Ureter (tissue), 1 donor: ENCODE measurements at regions not wholly inside any gene's neighbourhood (a gene's known extent, or its start where the extent isn't known, plus 50 kb on each side); places are given as distances from the start of the nearest gene placed in this dataset.

ENCODE experiments used
- DNase-seq: peaks from one replicate; pipeline ENCODE4 v3.0.0-alpha.2; 2020; ENCODE audit warnings: low spot score
- donor health status: DM: yes; HTN: yes; CAD: no.

- DNase-seq: no peak
Measured at GRCh38 chr9:126017758-126018157, 270.6 kb downstream of the PBX3 start.

DNA sequence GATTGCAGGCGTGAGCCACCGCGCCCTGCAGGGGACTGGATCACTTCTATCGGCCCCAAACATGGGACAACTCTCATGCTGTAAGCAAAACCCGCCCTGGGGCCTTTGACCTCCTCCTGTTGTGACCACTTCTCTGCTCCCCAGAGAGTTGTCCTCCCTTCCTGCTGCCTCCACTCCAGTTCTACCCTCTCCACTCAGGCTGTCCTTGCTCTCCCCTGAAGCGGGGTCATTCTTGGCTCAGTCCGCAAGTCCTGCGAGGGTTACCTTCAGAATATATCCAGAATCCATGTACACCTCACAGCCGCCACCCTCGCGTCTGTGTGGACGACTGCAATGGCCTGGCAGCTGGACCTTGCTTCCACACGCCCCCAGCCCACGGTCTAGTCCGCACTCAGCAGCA lies 273.7 kb downstream of the PBX3 start:
- no peak for DNase-seq

DNA sequence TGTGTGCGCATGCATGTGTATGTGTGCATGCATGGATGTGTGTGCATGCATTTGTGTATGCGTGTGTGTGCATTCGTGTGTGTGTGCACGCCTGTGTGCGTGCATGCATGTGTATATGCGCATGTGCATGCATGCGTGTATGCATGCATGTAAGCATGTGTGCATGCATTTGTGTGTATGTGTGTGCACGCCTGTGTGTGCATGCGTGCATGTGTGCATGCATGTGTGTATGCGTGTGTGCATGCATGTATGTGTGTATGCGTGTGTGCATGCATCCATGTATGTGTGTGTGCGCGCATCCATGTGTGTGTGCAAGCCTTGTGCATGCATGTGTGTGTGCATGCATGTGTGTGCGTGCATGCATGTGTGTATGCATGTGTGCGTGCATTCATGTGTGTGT lies 276.8 kb downstream of the PBX3 start:
- no peak for DNase-seq

DNA sequence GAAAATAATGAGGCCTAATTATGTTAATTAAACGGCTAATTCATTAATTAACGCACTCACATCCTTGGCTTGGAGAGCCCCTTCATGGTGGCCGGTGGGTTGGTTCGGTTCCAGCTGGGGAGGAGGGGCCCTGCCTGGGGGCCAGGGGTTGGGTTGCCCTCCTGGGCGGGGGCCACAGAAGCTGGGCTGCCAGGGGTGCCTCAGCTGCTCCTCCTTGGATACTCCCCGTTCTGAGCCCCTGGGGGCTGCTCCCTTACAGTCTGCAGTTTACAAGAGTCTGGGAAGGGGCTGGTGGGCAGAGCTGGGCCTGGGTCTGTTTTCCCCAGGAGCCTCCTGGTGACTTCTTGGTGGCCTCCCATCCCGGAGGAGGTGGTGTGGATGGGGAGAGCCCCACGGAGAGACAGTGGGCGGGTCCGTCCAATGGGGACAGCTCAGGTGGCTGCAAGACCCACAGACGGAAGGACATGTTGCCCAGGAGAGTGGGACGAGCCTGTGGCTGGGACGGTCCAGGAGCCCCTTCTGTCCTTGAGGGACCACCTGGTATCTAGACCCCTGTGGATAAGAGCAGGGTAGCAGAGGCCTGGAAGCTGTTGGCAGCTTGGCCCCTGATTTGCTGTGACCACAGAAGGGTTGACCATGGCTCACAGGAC lies 277.5 kb downstream of the PBX3 start:
- DNase-seq: no peak

DNA sequence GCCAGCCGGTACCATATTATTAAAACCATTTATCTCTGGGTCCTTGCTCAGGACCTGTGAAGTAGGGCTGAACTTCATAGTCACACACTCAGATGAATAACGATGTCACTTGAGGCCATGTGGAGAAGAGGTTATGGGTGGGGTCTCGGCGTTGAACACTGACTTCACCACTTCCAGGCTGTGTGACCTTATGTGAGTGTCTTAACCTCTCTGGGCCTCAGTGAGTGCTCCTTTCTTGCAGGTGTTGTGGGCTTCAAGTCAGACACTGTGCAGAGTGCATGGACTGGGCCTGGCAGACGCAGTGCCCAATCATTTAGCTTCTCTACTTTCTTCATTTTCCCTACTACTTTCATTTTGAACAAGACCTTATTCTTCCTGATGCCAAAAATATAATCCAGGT lies 278.8 kb downstream of the PBX3 start:
- no peak for DNase-seq

DNA sequence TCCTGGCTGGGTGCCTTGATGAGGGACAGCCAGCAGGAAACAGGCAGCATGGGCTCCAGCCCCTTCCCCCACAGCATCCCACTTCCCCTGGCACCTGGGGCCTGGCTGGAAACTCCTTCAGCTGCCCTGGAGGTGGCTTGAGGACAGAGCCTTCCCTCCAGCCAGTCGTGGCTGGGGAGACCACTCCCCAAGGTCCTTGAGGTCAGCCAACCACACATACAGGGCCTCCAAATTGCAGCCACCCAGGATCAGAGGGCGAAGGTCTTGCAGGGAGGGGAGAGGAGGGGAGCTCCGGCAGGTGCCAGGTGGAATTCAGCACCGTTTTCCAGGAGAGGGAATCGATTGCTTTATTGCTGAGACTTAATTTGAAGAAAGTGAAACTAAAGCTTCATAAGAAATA lies 280.4 kb downstream of the PBX3 start:
- no peak for DNase-seq

DNA sequence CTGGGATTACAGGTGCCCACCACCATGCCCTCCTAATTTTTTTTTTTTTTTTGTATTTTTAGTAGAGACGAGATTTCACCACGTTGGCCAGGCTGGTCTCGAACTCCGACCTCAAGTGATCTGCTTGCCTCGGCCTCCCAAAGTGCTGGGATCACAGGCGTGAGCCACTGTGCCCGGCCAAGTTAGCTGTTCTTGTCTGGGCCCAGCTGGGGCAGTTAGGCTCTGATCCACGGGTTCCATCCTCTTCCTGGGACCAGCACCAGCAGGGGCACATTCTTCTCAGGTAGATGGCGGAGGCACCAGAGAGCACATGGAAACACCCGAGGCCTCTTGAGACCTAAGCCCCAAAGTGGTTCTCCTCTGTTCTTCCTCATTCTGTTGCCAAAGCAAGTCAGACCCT lies 281.6 kb downstream of the PBX3 start:
- no peak for DNase-seq

- no peak for DNase-seq
Measured at GRCh38 chr9:126030716-126031115, 283.5 kb downstream of the PBX3 start.

DNA sequence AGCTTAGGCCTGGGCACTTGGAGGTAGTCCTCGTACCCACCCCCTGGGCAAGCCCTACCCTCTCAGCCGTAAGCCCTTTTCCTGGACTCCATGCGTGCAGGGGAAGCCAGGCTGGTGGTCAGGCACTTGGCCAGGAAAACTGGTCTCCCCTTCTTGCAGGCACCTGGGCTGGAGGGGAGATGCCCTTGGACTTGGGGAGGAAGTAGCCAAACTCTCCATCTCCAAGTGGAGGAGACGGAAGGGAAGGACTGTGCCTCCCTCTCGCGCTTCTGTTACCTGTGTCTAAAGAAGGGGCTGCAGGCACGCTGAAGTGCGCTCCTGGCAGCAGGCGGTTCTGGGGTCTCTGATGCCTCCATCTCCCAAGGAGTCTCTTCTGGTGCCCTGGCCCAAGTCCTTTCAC lies 283.9 kb downstream of the PBX3 start:
- no peak for DNase-seq

GRCh38 chr9:126032135-126032534 lies 285.0 kb downstream of the PBX3 start:
- DNase-seq: no peak

GRCh38 chr9:126033318-126033717 lies 286.1 kb downstream of the PBX3 start:
- DNase-seq: no peak

- no peak for DNase-seq
Measured at GRCh38 chr9:126033956-126034355, 286.8 kb downstream of the PBX3 start.

DNA sequence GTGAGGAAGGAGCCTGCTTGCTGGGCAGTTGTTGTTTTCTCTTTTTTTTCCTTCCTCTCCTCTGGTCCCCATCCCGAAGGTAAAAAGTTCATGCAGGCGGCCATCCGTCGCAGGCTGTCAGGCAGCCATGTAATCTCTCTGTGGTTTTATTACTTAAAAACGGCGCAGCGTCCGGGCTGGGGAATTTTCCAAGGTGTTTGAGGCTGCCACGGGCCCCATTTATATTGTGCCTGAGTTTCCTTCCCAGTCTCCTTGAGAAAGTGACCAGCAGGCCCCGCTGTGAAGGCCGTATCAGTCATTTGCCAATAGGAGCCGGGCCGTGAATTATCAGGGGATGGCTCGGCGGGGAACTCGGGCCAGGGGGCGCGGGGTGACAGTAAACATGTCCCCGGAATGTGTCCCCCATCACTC lies 289.7 kb downstream of the PBX3 start:
- DNase-seq: no peak

- no peak for DNase-seq
Measured at GRCh38 chr9:126038790-126039189, 287.8 kb upstream of the MVB12B start.

GRCh38 chr9:126043681-126044080 lies 282.9 kb upstream of the MVB12B start:
- DNase-seq: no peak

- DNase-seq: no peak
Measured at GRCh38 chr9:126049088-126049487, 277.5 kb upstream of the MVB12B start.

DNA sequence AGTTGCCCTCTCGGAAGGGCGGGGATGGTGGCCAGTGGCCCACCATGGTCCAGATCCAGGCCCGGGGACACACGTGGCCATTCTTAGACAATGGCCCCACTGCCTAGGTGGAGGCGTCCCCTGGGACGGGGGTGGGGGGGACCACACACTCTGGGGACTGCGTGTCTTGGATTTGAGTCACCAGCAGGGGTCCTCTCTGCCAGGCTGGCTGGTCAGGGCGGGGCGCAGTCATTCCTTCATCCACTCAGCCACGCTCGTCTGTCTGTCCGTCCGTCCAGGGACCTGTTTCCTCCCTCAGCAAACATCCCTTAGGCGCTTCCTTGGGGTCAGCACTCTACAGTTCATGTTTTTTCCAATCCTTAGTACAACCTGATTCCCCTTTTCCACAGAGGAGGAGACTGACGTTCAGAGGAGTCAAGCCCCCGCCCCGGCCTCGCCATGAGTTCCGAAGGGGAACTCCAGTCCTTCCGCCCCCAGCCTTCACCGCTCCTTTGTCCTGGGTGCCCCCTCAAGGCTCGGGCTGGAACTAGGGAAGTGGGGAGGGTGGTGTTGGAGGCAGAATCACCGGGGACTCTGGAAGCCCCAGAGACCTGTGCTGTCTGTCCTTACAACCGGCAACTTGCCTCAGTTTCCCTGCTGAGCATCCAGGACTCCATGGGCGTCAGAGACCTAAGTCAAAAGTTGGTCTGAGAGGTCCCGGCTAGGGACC lies 276.6 kb upstream of the MVB12B start:
- no peak for DNase-seq

- DNase-seq: no peak
Measured at GRCh38 chr9:126050605-126050990, 276.0 kb upstream of the MVB12B start.

- DNase-seq: no peak
Measured at GRCh38 chr9:126051446-126052130, 275.0 kb upstream of the MVB12B start.

DNA sequence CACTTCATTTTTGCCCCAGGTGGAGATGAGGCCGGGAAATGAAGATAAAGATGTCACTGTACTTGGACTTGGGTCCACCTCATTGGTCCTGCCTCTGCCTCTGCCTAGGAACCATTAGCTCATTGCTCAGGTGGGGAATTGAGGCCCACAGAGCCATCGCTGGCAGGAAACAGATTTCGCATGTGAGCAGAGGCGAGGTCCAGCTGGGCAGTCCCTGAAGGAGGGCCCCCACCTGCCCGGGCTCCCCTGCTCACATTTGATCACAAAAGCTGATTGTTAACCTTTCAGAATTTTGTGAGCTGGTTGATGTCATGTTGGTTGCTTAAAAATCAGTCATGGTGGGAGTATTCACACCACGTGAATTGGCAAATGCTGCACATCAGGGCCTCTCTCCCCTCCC lies 273.8 kb upstream of the MVB12B start:
- no peak for DNase-seq

DNA sequence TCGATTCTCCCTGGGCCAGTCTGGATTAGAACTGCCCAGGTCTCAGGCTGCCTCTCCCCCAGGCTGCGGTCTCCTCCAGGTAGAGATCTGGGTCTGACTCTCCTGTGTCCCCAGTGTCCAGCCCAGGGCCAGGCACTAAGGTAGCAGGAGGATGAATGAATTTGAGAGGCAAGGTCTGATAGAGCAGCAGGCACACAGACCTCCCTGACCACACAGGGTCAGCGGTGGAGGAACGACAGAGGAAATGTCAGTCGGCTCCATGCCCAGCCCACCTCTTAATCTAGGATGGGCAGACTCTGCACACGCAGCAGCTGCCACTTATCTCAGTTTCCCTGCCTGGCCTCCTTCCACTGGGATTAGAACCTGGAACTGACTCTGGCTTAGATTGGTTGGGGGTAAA lies 272.7 kb upstream of the MVB12B start:
- no peak for DNase-seq

DNA sequence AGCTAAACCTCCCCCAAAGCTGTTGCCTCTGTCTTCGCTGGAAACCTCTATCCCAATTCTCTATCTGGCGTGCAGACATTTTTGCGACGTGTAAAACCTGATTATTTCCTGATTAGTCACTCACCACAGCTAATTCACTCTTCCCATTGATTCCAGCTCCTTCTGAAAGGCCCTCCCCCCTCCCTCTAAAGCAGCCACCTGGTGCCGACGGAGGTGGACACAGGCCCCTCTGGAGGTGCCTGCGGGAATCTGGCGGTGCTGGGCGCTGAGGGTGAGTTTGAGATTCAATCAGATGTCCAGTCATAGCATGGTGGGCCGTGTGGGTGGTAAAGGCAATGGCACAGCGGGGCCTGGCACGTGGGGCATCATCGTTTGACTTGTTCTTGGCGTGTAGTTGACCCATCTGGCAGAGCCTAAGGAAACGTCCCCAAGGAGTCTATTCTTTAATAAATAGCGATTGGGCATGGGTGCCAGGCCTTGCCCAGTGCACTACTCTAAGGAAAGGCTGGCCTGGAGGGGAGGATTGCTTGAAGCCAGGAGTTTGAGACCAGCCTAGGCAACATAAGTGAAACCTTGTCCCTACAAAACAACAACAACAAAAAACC lies 271.1 kb upstream of the MVB12B start:
- no peak for DNase-seq
